Left ventricle myocardium inferior (tissue), 1 donor: ENCODE measurements at regions not wholly inside any gene's neighbourhood (a gene's known extent, or its start where the extent isn't known, plus 50 kb on each side); places are given as distances from the start of the nearest gene placed in this dataset.

Experiments used
- DNase-seq: peaks from one replicate; pipeline ENCODE4 v3.0.0-alpha.2; 2020
- H3K27ac ChIP-seq: fragments of 200-600 bp; replicated peaks from 2 replicates; pipeline ENCODE4 v1.8.0; 2021
- H3K27me3 ChIP-seq: fragments of 200-600 bp; 2 replicates; pipeline ENCODE4 v1.8.0; 2021; ENCODE audit warnings: low read depth
- H3K36me3 ChIP-seq: fragments of 200-600 bp; 2 replicates; pipeline ENCODE4 v1.8.0; 2021
- H3K4me1 ChIP-seq: fragments of 200-600 bp; 2 replicates; pipeline ENCODE4 v1.8.0; 2021
- H3K4me3 ChIP-seq: fragments of 200-600 bp; 2 replicates; pipeline ENCODE4 v1.8.0; 2021; ENCODE audit warnings: mild to moderate bottlenecking, moderate library complexity
- H3K9me3 ChIP-seq: fragments of 200-600 bp; replicated peaks from 2 replicates; pipeline ENCODE4 v1.8.0; 2021
- CTCF ChIP-seq: fragments of 200-600 bp; IDR thresholded peaks from 2 replicates; pipeline ENCODE4 v1.8.0; 2021; ENCODE audit warnings: antibody characterized with exemption, mild to moderate bottlenecking, borderline replicate concordance
- intact Hi-C: fragments of 100-400 bp; cut with micrococcal nuclease; formaldehyde crosslinking; loops from one replicate; pipeline ENCODE4 v1.11.0; 2022
- donor health status: DM: no; HTN: yes; CAD: no; lungs with severe emphysema.

- no peak for TF ChIP-seq CTCF
- Histone ChIP-seq H3K36me3 (no peaks in the 10 kb centered on the region), H3K4me3 (no peak overlapping the region), H3K9me3 (peaks cover 4% of the 10 kb centered on the region), H3K4me1 (no peaks in the 10 kb centered on the region), H3K27me3 (peaks cover 20% of the 10 kb centered on the region), H3K27ac (no peak overlapping the region)
- no peak for DNase-seq
- intact Hi-C loops: no loop called here
These were observed 278.2 kb downstream of the BCL11B start for GRCh38 chr14:98993818-98994217.

GRCh38 chr14:98994561-98994960, 277.4 kb downstream of the BCL11B start:
- Histone ChIP-seq H3K27ac (no peak overlapping the region), H3K4me3 (no peak overlapping the region), H3K27me3 (peaks cover 22% of the 10 kb centered on the region), H3K36me3 (no peaks in the 10 kb centered on the region), H3K4me1 (no peaks in the 10 kb centered on the region), H3K9me3 (peaks cover 4% of the 10 kb centered on the region)
- no peak for DNase-seq
- TF ChIP-seq CTCF: no peak
- intact Hi-C loops: no loop called here

- H3K27me3 ChIP-seq: peaks cover 27% of the 10 kb centered on the region
- H3K4me1 ChIP-seq: no peaks in the 10 kb centered on the region
- intact Hi-C loops: no loop called here
- no peaks in the 10 kb centered on the region for H3K36me3 ChIP-seq
- DNase-seq: no peak
- H3K9me3 ChIP-seq: peaks cover 4% of the 10 kb centered on the region
- TF ChIP-seq CTCF: no peak
- H3K4me3 ChIP-seq: no peak overlapping the region
- no peak overlapping the region for H3K27ac ChIP-seq
These were observed 274.3 kb downstream of the BCL11B start for GRCh38 chr14:98997526-98998205.

- Histone ChIP-seq H3K4me3 (no peak overlapping the region), H3K27me3 (peaks cover 27% of the 10 kb centered on the region), H3K4me1 (no peaks in the 10 kb centered on the region), H3K27ac (no peak overlapping the region), H3K36me3 (no peaks in the 10 kb centered on the region), H3K9me3 (no peaks in the 10 kb centered on the region)
- no peak for TF ChIP-seq CTCF
- DNase-seq: no peak
- intact Hi-C loops: no loop called here
These were observed 272.7 kb downstream of the BCL11B start for GRCh38 chr14:98999345-98999744.

GRCh38 chr14:98999901-99000300, 272.1 kb downstream of the BCL11B start:
- Histone ChIP-seq H3K4me3 (no peak overlapping the region), H3K27me3 (peaks cover 27% of the 10 kb centered on the region), H3K9me3 (no peaks in the 10 kb centered on the region), H3K36me3 (no peaks in the 10 kb centered on the region), H3K27ac (no peak overlapping the region), H3K4me1 (no peaks in the 10 kb centered on the region)
- intact Hi-C loops: no loop called here
- DNase-seq: no peak
- no peak for TF ChIP-seq CTCF

- Histone ChIP-seq H3K27ac (no peak overlapping the region), H3K4me3 (no peak overlapping the region), H3K36me3 (no peaks in the 10 kb centered on the region), H3K9me3 (no peaks in the 10 kb centered on the region), H3K27me3 (peaks cover 24% of the 10 kb centered on the region), H3K4me1 (no peaks in the 10 kb centered on the region)
- intact Hi-C loops: no loop called here
- no peak for TF ChIP-seq CTCF
- no peak for DNase-seq
These were observed 270.8 kb downstream of the BCL11B start for GRCh38 chr14:99001241-99001640.
